Activated naive CD4-positive, alpha-beta T cell treated with anti-CD3 and anti-CD28 coated beads, Interleukin-2, amount 50 U/mL, for 24 hours (primary cell): ENCODE measurements at regions not wholly inside any gene's neighbourhood (a gene's known extent, or its start where the extent isn't known, plus 50 kb on each side); places are given as distances from the start of the nearest gene placed in this dataset.

Experiments used
- H3K27ac Mint-ChIP-seq: one replicate; pipeline ENCODE4 v1.8.0; 2021; ENCODE audit warnings: mild to moderate bottlenecking, mixed read lengths
- H3K27me3 Mint-ChIP-seq: one replicate; pipeline ENCODE4 v1.8.0; 2021; ENCODE audit warnings: mixed read lengths
- H3K36me3 Mint-ChIP-seq: one replicate; pipeline ENCODE4 v1.8.0; 2021; ENCODE audit warnings: mixed read lengths
- H3K4me1 Mint-ChIP-seq: one replicate; pipeline ENCODE4 v1.8.0; 2021; ENCODE audit warnings: mixed read lengths
- H3K4me3 Mint-ChIP-seq: one replicate; pipeline ENCODE4 v1.8.0; 2021; ENCODE audit warnings: mild to moderate bottlenecking, mixed read lengths
- H3K9me3 Mint-ChIP-seq: one replicate; pipeline ENCODE4 v1.8.0; 2021; ENCODE audit warnings: mixed read lengths

DNA sequence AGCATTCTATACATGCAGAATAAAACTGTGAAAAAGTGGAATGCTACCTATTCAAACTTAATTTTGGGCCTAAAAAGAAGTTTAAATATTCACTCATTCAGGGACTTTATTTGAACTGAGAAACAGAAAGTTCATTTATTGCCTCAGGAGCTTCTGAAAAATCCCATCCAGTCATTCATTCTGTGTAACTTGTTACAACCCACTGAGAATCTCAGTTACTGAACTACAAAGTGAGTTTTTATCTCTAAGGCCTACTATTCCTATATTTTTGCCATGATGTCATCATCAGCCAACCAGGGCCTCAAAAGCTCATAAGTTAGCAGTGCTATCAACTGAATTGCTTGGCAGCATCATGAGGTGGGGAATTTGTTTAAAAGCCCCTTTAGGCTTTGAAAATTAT lies 98.0 kb upstream of the BOC start:
- H3K36me3 Mint-ChIP-seq: peaks cover 7% of the 10 kb centered on the region
- H3K4me3 Mint-ChIP-seq: no peak overlapping the region
- peaks cover 3% of the 10 kb centered on the region for H3K4me1 Mint-ChIP-seq
- H3K27ac Mint-ChIP-seq: no peak overlapping the region
- H3K9me3 Mint-ChIP-seq: no peaks in the 10 kb centered on the region
- no peaks in the 10 kb centered on the region for H3K27me3 Mint-ChIP-seq

DNA sequence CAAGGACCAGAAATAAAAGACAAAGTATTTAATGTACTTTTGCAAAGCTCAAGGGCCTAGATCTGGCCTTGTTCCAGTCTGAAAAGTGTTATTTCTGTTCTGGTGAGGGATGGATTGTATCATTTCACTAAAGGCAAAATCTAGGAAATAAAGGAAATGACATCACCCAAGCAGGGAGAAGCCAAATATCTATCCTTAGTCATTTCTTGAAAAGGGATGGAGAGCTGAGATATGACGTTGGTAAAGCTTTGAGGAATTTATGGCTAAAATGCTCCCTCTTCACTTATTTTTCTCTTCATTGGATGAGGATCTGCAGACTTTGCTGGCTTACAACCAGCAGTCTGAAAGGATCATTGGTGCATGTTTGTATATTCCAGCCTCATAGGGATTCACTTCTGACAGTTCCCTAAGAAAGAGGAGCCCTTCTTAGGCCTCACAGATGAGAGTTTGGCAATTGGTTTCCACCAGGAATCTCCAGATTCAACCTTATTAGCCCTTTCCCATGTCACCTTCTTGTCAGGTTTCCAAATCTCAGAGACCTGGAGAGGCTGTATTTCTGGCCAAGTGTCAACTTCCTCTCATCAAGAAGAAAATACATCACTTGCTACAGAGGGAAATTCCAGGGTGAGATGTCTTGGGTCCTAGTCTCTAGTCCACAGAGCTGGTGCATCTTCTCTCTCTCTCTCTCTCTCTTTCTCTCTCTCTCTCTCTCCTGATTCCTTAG lies 93.7 kb upstream of the BOC start:
- Mint-ChIP-seq H3K4me1 (no peaks in the 10 kb centered on the region), H3K36me3 (peaks cover 1% of the 10 kb centered on the region), H3K4me3 (no peak overlapping the region), H3K9me3 (no peaks in the 10 kb centered on the region), H3K27me3 (no peaks in the 10 kb centered on the region), H3K27ac (no peak overlapping the region)

DNA sequence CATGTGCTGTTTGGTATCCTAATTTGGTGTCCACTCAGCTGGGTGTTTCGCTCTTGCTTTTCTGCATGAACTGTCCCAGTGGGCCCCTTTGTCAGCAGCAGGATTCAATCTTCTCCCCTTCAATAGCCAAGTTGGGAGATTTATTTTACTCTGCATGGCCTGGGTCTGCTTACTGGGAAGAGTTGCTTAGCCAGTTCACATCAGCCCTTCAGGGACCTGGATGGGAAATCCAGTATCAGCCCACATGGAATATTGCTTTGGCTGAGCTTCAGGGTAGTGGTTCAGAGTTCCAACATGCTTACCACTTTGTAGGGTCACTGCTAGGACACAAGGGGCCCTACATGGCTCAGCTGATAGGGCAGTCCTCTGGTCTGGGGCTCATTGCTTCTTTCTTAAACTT lies 93.0 kb upstream of the BOC start:
- no peak overlapping the region for H3K27ac Mint-ChIP-seq
- H3K4me1 Mint-ChIP-seq: no peaks in the 10 kb centered on the region
- H3K4me3 Mint-ChIP-seq: no peak overlapping the region
- no peaks in the 10 kb centered on the region for H3K9me3 Mint-ChIP-seq
- no peaks in the 10 kb centered on the region for H3K27me3 Mint-ChIP-seq
- H3K36me3 Mint-ChIP-seq: peaks cover 1% of the 10 kb centered on the region

- Mint-ChIP-seq H3K27me3 (no peaks in the 10 kb centered on the region), H3K9me3 (no peaks in the 10 kb centered on the region), H3K27ac (no peak overlapping the region), H3K36me3 (no peaks in the 10 kb centered on the region), H3K4me1 (no peaks in the 10 kb centered on the region), H3K4me3 (no peak overlapping the region)
Observed at GRCh38 chr3:113124256-113124830, 87.0 kb upstream of the BOC start.

DNA sequence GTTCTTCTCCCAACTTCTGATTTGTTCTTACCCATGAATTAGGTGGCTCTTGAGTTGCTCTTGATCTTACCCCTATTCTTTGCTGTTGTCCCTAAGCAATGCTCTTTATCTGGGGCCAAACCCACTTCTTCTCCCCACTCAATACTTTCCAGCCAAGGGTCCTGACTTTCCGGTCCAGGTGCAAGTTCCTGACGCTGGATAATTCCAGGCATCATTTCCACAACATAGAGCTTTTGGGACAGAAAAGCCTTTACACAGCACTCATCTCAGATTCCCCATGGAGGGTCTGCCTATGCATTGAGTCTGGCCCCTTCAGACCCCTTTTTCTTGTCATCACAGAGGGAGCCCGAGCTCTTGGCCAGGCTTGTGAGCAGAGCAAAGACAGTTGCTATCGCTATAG lies 85.4 kb upstream of the BOC start:
- Mint-ChIP-seq H3K27ac (no peak overlapping the region), H3K9me3 (no peaks in the 10 kb centered on the region), H3K36me3 (peaks cover 2% of the 10 kb centered on the region), H3K4me1 (no peaks in the 10 kb centered on the region), H3K27me3 (no peaks in the 10 kb centered on the region), H3K4me3 (no peak overlapping the region)

DNA sequence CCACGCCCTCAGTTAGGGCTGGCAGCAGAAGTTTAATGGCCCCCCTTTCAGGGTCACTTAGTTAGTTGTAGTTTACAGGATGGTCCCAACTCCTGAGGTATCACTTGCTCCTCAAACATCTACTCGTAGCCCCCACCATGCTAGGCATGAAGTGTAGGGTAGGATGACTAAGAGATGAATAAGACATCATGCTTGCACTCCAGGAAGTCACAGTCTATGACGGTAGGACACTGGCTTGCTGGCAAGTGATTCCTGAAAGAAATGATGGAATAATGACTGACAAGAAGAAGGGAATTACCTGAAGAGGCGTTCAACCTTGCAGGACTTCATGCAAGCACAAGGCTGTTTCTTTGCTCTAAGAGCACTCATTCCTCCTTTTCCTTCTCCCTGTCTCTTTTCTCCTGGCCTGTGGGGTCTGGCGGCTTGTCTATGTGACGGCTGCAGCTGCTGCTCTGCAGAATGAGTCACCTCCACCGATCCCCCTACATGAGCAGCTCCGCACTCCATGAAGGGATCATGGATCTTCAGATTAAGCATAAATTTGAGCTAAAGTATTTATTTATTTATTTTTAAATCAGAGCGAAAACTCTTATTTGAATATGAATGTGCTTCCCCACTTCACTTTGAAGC lies 82.9 kb upstream of the BOC start:
- no peaks in the 10 kb centered on the region for H3K4me1 Mint-ChIP-seq
- H3K27ac Mint-ChIP-seq: no peak overlapping the region
- no peaks in the 10 kb centered on the region for H3K27me3 Mint-ChIP-seq
- H3K9me3 Mint-ChIP-seq: no peaks in the 10 kb centered on the region
- H3K36me3 Mint-ChIP-seq: peaks cover 2% of the 10 kb centered on the region
- no peak overlapping the region for H3K4me3 Mint-ChIP-seq

DNA sequence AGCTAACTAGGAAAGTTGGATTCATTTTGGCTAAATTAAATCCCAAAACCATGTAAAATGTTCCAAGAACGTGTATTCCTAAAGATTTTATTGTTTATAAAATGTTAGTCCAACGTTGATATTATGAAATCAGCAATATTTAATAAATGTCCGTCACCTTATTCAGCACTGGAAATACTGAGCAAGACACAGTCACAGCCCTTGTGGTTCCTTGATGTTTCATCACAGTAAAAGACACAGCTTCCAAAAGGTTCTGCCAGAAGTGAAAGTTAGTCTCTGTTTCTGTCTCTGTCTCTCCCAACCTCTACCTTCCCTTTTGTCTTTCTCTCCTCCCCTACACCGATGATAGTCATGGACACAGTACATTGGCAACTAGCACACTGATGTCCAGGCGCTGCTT lies 82.2 kb upstream of the BOC start:
- no peaks in the 10 kb centered on the region for H3K4me1 Mint-ChIP-seq
- H3K27ac Mint-ChIP-seq: no peak overlapping the region
- no peaks in the 10 kb centered on the region for H3K9me3 Mint-ChIP-seq
- no peaks in the 10 kb centered on the region for H3K27me3 Mint-ChIP-seq
- H3K4me3 Mint-ChIP-seq: no peak overlapping the region
- peaks cover 2% of the 10 kb centered on the region for H3K36me3 Mint-ChIP-seq

GRCh38 chr3:113132571-113132996 lies 78.8 kb upstream of the BOC start:
- H3K36me3 Mint-ChIP-seq: peaks cover 2% of the 10 kb centered on the region

GRCh38 chr3:113133140-113133539 lies 78.2 kb upstream of the BOC start:
- H3K36me3 Mint-ChIP-seq: peaks cover 2% of the 10 kb centered on the region
- no peaks in the 10 kb centered on the region for H3K4me1 Mint-ChIP-seq
- no peak overlapping the region for H3K4me3 Mint-ChIP-seq
- H3K27ac Mint-ChIP-seq: no peak overlapping the region
- H3K9me3 Mint-ChIP-seq: peaks cover 4% of the 10 kb centered on the region
- no peaks in the 10 kb centered on the region for H3K27me3 Mint-ChIP-seq

More at GRCh38 chr3:113132571-113132996, 78.8 kb upstream of the BOC start:
- Mint-ChIP-seq H3K27me3 (no peaks in the 10 kb centered on the region), H3K27ac (no peak overlapping the region), H3K9me3 (peaks cover 1% of the 10 kb centered on the region), H3K4me1 (no peaks in the 10 kb centered on the region), H3K4me3 (no peak overlapping the region)

DNA sequence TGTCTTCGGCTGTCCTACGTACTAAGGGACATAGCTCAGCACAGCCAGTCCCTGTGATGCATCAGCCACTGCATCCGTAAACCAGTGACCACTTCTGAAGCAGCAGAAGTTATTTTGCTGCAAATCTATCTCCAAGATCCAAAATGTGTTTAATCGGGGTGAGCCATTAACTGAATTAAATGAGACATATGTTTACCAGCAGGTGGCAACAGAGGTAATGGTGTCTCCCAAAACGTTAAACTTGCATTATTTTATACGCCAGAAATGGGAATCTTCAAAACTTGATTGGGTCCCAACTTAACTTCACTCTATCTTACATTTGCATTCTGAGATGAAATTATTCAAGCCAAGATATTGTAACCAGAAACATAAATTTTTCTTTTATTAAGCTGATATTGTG lies 75.3 kb upstream of the BOC start:
- Mint-ChIP-seq H3K4me3 (no peak overlapping the region), H3K36me3 (peaks cover 3% of the 10 kb centered on the region), H3K9me3 (peaks cover 4% of the 10 kb centered on the region), H3K27me3 (no peaks in the 10 kb centered on the region), H3K27ac (no peak overlapping the region), H3K4me1 (no peaks in the 10 kb centered on the region)

- no peak overlapping the region for H3K4me3 Mint-ChIP-seq
- H3K4me1 Mint-ChIP-seq: no peaks in the 10 kb centered on the region
- H3K27me3 Mint-ChIP-seq: no peaks in the 10 kb centered on the region
- no peak overlapping the region for H3K27ac Mint-ChIP-seq
- H3K36me3 Mint-ChIP-seq: peaks cover 3% of the 10 kb centered on the region
- H3K9me3 Mint-ChIP-seq: peaks cover 4% of the 10 kb centered on the region
Observed at GRCh38 chr3:113136544-113136943, 74.8 kb upstream of the BOC start.

DNA sequence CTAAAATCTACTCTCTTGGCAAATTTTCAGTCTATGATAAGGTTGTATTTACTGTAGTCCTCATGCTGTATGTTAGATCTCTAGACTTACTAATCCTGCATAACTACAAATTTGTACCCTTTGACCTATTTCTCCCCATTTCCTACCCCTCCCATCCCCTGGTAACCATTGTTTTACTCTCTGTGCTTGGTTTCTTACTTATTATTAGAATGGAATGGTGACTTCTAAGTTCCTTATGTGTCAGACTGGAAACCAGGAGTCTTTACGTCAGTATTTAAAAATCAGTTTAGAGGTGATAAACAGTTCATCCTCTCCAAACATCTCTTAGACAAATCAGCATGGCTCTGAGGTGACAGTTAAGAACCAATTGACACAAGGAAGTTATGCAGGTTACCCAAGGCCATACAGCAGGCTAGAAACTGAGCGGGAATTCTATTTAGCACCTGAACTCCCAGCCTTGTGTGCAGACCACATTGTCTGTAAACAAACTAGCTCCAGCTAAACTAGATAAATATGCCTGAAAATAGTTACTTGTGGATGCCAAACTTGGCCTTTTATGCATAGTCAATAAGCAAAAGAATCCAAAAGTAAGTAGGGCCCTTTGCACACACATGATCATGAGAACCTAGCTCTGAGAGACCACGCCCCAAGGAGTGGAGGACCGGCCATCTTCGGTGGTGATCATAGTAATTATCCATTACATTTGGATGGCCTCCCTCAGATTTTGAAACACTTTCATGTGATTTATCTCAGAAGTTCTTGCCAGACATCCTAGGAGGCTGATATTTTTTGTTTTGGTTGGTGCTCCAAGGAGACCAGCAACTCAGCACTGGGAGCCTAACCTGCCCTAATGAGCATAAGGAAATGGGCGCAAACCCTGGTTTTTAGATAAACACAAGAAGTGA lies 72.3 kb upstream of the BOC start:
- Mint-ChIP-seq H3K36me3 (peaks cover 3% of the 10 kb centered on the region), H3K4me3 (no peak overlapping the region), H3K27ac (no peak overlapping the region), H3K4me1 (no peaks in the 10 kb centered on the region), H3K27me3 (peaks cover 2% of the 10 kb centered on the region), H3K9me3 (peaks cover 4% of the 10 kb centered on the region)

GRCh38 chr3:113140876-113141275 lies 70.5 kb upstream of the BOC start:
- H3K36me3 Mint-ChIP-seq: peaks cover 3% of the 10 kb centered on the region
- no peak overlapping the region for H3K27ac Mint-ChIP-seq
- peaks cover 2% of the 10 kb centered on the region for H3K27me3 Mint-ChIP-seq
- no peaks in the 10 kb centered on the region for H3K4me1 Mint-ChIP-seq
- no peak overlapping the region for H3K4me3 Mint-ChIP-seq
- peaks cover 4% of the 10 kb centered on the region for H3K9me3 Mint-ChIP-seq

- Mint-ChIP-seq H3K36me3 (peaks cover 3% of the 10 kb centered on the region), H3K27me3 (peaks cover 2% of the 10 kb centered on the region), H3K4me3 (no peak overlapping the region), H3K27ac (no peak overlapping the region), H3K4me1 (no peaks in the 10 kb centered on the region), H3K9me3 (peaks cover 4% of the 10 kb centered on the region)
Observed at GRCh38 chr3:113141543-113141942, 69.8 kb upstream of the BOC start.

DNA sequence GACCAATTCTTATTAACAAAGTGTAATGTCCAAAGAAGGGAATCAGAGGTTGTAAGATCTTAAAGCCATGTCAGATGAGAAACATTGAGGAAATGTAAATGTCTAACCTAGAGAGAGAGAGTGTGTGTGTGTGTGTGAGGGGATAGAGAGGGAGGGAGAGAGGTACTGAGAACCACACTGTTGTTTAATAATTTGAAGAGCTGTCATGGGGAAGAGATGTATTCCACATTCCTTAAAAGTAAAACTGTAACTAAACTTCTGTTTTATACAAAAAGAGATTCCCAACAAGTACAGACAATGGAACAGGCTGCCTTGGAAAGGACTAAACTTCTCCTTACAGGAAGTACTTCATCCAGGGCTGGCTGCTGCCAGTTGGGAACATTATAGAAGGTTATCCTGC lies 68.9 kb upstream of the BOC start:
- peaks cover 4% of the 10 kb centered on the region for H3K9me3 Mint-ChIP-seq
- no peak overlapping the region for H3K4me3 Mint-ChIP-seq
- no peak overlapping the region for H3K27ac Mint-ChIP-seq
- H3K27me3 Mint-ChIP-seq: peaks cover 2% of the 10 kb centered on the region
- peaks cover 3% of the 10 kb centered on the region for H3K36me3 Mint-ChIP-seq
- H3K4me1 Mint-ChIP-seq: no peaks in the 10 kb centered on the region

DNA sequence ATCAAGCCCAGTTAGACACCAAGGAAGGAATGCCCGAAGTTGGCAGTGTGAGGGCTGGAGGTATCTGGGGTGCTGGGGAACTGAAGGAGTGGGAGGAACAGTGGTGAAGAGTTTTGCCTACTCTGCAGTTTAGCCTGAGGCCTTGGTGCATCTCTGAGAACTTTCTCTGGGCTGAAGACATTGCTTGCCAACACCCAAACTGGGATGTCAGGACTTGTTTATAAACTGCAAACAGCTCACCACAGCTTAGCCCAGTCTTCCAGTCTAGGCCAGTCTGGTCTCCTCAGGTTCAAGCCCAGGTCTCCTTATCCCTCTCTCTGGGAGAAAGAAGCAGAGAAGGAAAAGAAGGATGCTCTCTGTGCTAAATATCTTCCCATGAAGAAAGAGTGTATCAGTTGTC lies 68.0 kb upstream of the BOC start:
- Mint-ChIP-seq H3K36me3 (peaks cover 3% of the 10 kb centered on the region), H3K4me3 (no peak overlapping the region), H3K9me3 (no peaks in the 10 kb centered on the region), H3K27me3 (peaks cover 3% of the 10 kb centered on the region), H3K4me1 (no peaks in the 10 kb centered on the region), H3K27ac (no peak overlapping the region)
